ENCODE measurements at regions not wholly inside any gene's neighbourhood (a gene's known extent, or its start where the extent isn't known, plus 50 kb on each side); places are given as distances from the start of the nearest gene placed in this dataset.

DNA sequence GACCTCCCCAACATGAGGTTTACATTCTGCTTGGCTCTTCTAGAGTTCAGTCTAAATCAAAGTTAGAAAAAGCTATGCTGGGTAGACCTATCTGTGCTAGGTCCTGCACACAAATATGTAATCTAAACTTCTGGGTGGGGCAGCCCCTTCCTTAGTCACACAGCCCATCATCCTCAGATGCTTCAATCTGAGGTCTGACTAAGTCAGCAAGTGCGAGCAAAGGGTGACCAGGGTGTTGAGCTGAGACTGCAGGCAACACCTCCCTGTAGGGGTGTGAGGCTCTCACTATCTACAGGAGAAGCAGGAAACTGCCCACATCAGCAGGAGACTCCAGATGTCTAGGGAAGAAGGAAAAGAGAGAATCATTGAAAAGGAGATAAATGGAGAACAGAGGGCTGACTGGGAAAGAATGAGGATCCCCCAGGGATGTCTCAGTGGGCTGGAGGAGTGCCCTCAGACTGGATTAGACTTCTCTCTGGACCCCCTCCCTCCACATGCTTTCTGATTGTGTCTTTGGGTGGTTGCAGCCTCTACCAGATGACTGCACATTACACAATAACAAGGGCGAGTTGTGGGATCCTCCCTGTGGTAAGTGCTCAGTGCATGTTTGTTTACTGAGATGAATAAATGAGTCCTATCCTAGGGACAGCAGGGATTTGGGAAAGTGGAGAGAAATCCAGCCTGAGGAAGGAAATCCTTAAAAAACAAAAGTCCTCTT is 266.2 kb upstream of the PLET1 start:
- ATAC-seq (ENCODE audit: insufficient number of reproducible peaks, low FRiP score, low read depth) (no peak), DNase-seq (ENCODE audit: low spot score) (no peak)
- H3K27me3 ChIP-seq (replicated peaks; ENCODE audit: insufficient read depth) = no peaks in the 10 kb centered on the region
- TF ChIP-seq, protein P1, sequence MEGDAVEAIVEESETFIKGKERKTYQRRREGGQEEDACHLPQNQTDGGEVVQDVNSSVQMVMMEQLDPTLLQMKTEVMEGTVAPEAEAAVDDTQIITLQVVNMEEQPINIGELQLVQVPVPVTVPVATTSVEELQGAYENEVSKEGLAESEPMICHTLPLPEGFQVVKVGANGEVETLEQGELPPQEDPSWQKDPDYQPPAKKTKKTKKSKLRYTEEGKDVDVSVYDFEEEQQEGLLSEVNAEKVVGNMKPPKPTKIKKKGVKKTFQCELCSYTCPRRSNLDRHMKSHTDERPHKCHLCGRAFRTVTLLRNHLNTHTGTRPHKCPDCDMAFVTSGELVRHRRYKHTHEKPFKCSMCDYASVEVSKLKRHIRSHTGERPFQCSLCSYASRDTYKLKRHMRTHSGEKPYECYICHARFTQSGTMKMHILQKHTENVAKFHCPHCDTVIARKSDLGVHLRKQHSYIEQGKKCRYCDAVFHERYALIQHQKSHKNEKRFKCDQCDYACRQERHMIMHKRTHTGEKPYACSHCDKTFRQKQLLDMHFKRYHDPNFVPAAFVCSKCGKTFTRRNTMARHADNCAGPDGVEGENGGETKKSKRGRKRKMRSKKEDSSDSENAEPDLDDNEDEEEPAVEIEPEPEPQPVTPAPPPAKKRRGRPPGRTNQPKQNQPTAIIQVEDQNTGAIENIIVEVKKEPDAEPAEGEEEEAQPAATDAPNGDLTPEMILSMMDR (IDR thresholded peaks at IDR 0.05) = no peak
- no peak overlapping the region for H3K27ac ChIP-seq
- H3K9me3 ChIP-seq = no peaks in the 10 kb centered on the region
- peaks cover 17 to 34% of the 10 kb centered on the region in 2 donors for H3K4me1 ChIP-seq (ENCODE audit: control insufficient read depth in 1 of 2, low read depth in 2 of 2)
- no peak overlapping the region for H3K4me3 ChIP-seq
- H3K36me3 ChIP-seq = no peaks in the 10 kb centered on the region

DNA sequence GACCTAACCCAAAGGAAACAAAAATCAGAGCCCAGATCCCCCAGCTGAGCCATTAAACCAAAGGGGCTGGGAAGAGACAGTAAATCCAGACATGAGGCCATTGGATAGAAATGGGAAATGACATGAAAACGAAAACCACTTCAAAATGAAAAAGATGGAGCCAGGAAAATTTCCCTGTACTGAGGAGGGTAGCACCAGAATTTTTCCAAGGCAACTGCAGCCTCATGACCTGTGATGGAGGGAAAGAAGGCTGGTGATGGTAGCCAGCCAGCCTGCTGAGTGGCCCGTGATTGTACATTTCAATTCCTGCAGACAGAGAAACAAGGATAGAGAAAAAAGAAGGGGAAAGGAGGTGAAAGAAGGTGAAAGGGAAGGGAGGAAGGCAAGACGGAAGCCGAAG is 268.4 kb upstream of the PLET1 start:
- Histone ChIP-seq H3K36me3 (no peaks in the 10 kb centered on the region), H3K27ac (no peak overlapping the region), H3K4me3 (no peak overlapping the region), H3K4me1 (ENCODE audit: control insufficient read depth in 1 of 2, low read depth in 2 of 2) (peaks cover 9 to 24% of the 10 kb centered on the region in 2 donors), H3K27me3 (replicated peaks; ENCODE audit: insufficient read depth) (no peaks in the 10 kb centered on the region), H3K9me3 (no peaks in the 10 kb centered on the region)
- TF ChIP-seq, protein P1 (IDR thresholded peaks at IDR 0.05) = no peak
- no peak for ATAC-seq (ENCODE audit: insufficient number of reproducible peaks, low FRiP score, low read depth)
- no peak for DNase-seq (ENCODE audit: low spot score)

- H3K27me3 ChIP-seq (replicated peaks; ENCODE audit: insufficient read depth) = no peaks in the 10 kb centered on the region
- TF ChIP-seq, protein P1 (IDR thresholded peaks at IDR 0.05) = no peak
- H3K4me3 ChIP-seq = no peak overlapping the region
- ATAC-seq (ENCODE audit: insufficient number of reproducible peaks, low FRiP score, low read depth) (no peak), DNase-seq (ENCODE audit: low spot score) (no peak)
- H3K9me3 ChIP-seq = no peaks in the 10 kb centered on the region
- H3K4me1 ChIP-seq (ENCODE audit: control insufficient read depth in 1 of 2, low read depth in 2 of 2) = no peaks in the 10 kb centered on the region
- no peaks in the 10 kb centered on the region for H3K36me3 ChIP-seq
- no peak overlapping the region for H3K27ac ChIP-seq
Observed at GRCh38 chr11:112532506-112532905, 271.8 kb upstream of the PLET1 start.

GRCh38 chr11:112533682-112534081 is 273.0 kb upstream of the PLET1 start:
- Histone ChIP-seq H3K27me3 (replicated peaks; ENCODE audit: insufficient read depth) (no peaks in the 10 kb centered on the region), H3K36me3 (no peaks in the 10 kb centered on the region), H3K4me3 (no peak overlapping the region), H3K9me3 (no peaks in the 10 kb centered on the region), H3K4me1 (ENCODE audit: control insufficient read depth in 1 of 2, low read depth in 2 of 2) (peaks cover 0 to 4% of the 10 kb centered on the region in 2 donors), H3K27ac (no peak overlapping the region)
- TF ChIP-seq, protein P1 (IDR thresholded peaks at IDR 0.05) = no peak
- no peak for ATAC-seq (ENCODE audit: insufficient number of reproducible peaks, low FRiP score, low read depth)
- no peak for DNase-seq (ENCODE audit: low spot score)

GRCh38 chr11:112534208-112534607 is 273.5 kb upstream of the PLET1 start:
- Histone ChIP-seq H3K9me3 (no peaks in the 10 kb centered on the region), H3K27ac (no peak overlapping the region), H3K27me3 (replicated peaks; ENCODE audit: insufficient read depth) (no peaks in the 10 kb centered on the region), H3K4me1 (ENCODE audit: control insufficient read depth in 1 of 2, low read depth in 2 of 2) (peaks cover 0 to 9% of the 10 kb centered on the region in 2 donors), H3K4me3 (no peak overlapping the region), H3K36me3 (no peaks in the 10 kb centered on the region)
- DNase-seq (ENCODE audit: low spot score) (no peak), ATAC-seq (ENCODE audit: insufficient number of reproducible peaks, low FRiP score, low read depth) (no peak)
- TF ChIP-seq, protein P1 (IDR thresholded peaks at IDR 0.05) = no peak
